NCI-H345 treated with DMSO at 0.1 percent for 48 hours (cell line): ENCODE measurements at regions not wholly inside any gene's neighbourhood (a gene's known extent, or its start where the extent isn't known, plus 50 kb on each side); places are given as distances from the start of the nearest gene placed in this dataset.
A peak's percentile ranks its signal among the peaks of the same experiment; 100 is the strongest.

Source experiments
- DNase-seq: peaks from one replicate; lab custom pipeline; 2025; ENCODE audit not compliant: unreplicated experiment; lab: John Stamatoyannopoulos, UW

- DNase-seq: no peak
Observed at GRCh38 chr18:61679836-61680235, 213.0 kb downstream of the RNF152 start.

- no peak for DNase-seq
Observed at GRCh38 chr18:61677435-61677970, 215.3 kb downstream of the RNF152 start.

DNA sequence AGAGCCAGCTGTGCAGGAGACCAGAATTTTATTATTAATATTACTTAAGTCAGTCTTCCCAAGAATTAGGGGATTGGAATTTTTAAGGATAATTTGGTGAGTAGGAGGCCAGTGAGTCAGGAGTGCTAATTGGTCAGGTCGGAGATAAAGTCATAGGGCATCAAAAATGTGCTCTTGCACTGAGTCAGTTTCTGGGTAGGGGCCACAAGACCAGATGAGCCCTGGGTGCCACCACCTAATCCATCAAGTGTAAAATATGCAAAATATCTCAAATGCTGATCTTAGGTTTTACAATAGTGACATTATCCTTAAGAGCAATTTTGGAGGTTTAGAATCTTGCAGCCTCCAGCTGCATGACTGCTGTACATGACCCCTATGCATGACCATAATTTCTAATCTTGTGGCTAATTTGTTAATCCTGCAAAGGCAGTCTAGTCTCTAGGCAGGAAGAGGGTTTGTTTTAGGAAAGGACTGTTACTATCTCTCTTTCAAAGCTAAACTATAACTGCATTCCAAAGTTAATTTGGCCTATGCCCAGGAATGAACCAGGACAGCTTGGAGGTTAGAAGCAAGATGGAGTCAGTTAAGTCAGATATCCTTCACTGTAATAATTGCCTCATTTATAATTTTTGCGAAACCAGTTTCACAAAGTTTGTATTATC lies 215.9 kb downstream of the RNF152 start:
- no peak for DNase-seq

DNA sequence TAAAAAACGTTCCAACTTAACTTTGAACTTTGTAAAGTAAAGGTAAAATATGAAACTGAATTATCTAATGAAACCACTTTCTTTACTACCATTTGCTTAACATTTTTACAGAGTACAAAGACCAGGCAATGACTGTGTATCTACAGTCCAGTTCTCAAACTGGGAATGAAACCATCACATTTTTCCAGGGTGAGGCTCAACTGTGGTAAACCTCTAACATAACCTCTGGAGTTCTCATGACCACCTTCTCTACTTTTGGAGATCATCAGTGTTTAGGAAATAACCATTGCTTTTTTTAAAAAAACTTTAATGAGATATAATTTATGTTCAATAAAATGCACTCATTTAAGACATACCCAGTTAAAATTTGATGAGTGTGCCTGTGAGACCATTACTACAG lies 223.5 kb downstream of the RNF152 start:
- DNase-seq: no peak

DNA sequence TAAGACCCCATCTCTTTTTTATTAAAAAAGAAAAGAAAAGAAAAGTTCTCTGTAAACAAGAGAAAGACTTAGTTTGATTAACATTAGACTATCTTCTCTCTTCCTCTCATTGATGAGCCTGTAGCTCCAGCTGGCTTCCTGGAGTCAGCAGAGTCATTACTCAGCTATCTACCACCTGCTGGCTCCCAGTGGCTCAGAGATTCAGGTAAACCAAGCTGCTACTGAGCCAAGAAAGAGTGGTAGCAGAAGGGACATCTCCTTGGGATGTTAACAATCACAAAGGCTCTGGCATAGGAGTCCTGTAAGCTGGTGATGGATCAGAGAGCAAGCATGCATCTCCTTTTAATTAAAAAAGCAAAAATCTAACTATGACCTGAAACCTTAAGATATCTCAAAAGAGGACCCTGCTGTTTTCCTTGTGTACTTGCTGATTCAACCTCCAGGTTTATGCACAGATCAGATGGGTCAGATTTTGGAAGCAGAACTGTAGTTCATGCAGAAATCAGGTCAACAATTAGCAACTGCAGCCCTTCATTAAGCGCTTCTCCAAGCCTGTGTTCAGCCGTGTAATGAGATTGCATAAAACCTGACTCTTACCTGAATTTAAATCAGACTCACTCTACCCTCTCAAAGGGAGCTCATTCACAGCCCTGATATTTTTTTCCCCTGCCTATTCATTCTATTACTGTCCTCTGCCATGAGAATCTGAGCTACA lies 225.8 kb downstream of the RNF152 start:
- DNase-seq: no peak

DNA sequence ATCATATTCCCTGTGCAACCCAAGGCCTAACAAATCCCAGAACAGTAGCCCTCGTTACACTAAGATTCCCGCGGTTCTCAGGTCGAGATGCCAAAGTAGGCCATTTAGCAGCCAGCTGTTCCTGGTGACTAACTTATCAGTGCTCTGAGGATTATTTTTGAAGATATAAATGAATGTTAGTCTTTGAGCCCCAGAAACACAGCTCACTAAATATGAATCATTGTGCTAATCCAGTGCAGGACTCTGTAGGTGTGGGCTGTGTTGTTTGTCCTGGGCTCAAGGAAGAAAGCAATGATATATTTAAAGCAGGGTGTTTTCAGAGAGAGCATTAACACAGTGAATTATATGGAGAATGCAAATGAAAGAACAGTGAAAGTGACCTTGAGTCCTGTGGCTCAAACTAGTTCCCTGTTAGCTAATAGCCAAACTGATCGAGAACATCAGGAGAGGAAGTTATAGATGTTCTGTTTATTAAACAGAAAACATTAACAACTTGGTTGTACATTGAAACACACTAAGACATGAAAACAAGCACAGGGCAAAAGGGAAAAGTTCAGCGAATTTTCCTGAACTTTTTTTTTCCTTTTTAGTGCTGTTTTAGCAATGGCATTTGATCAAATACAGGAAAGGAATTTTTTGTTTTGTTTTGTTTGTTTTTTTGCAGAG lies 228.3 kb downstream of the RNF152 start:
- DNase-seq: no peak

DNA sequence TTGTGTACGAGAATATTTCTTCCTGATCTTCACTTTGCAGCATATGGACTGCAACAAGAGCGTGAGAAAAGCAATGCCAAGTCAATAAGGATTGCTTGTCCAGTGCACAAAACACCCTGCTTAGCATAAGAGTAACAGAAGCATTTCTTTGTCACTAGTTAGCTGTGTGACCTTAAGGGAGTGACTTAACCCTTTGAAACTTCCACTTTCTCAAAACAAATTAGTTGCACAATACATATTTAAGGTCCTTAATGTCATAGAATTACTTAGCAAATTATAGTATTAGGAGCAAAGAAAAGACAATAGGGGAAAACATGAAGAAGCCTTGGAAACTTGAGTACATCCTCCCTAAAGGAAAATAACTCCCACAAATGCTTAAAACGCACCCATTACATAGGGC lies 230.1 kb downstream of the RNF152 start:
- DNase-seq: no peak

DNA sequence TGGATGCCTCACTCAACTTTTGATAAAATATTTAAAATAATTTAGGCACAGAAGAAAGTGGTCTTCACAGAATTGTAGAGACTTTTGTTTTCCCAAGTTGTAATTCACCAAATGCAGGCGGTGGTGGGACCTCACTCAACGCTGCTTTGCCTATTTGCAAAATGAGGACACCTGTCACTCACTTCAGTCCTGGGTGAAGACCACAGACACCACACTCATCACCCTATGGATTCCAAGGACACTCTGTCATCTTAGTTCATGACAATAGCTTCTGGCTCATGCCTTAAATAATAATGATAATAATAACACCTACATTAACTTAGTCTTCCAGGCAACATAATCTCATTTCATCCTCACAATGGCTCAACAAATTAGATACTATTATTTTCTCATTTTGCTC lies 234.4 kb downstream of the RNF152 start:
- DNase-seq: no peak

DNA sequence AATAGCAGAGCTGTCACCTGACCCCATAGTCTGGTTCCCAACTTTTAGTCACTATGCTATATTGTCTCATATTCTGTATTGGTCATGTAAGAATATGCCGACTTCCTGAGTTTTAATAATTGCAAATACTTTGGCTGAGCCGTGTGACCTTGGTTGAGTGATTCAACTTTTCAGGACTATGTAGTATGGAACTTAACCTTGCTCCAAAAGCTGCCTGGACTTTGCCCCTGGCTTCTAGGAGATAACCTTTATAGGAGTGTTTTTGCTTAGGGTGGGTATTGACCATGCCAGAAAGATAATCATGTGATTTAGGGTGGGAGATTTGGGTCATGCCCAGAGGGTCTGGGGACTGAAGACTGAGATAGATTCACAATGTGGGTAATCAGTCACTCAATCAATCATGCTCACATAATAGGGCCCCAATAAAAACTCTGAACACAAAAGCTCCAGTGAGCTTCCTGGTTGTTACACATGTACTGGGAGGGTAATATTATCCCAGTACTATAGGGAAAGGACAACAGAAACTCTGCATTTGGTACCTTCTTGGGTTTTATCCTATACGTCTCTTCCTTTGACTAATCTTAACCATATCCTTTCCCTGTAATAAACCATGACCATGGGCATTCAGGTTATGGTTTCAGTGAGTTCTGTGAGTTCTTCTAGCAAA lies 235.6 kb downstream of the RNF152 start:
- no peak for DNase-seq

- DNase-seq: no peak
Observed at GRCh38 chr18:61655630-61656029, 237.2 kb downstream of the RNF152 start.

GRCh38 chr18:61653823-61654551 lies 238.8 kb downstream of the RNF152 start:
- no peak for DNase-seq

GRCh38 chr18:61651880-61652268 lies 240.9 kb downstream of the RNF152 start:
- peak; percentile 8 for DNase-seq

DNA sequence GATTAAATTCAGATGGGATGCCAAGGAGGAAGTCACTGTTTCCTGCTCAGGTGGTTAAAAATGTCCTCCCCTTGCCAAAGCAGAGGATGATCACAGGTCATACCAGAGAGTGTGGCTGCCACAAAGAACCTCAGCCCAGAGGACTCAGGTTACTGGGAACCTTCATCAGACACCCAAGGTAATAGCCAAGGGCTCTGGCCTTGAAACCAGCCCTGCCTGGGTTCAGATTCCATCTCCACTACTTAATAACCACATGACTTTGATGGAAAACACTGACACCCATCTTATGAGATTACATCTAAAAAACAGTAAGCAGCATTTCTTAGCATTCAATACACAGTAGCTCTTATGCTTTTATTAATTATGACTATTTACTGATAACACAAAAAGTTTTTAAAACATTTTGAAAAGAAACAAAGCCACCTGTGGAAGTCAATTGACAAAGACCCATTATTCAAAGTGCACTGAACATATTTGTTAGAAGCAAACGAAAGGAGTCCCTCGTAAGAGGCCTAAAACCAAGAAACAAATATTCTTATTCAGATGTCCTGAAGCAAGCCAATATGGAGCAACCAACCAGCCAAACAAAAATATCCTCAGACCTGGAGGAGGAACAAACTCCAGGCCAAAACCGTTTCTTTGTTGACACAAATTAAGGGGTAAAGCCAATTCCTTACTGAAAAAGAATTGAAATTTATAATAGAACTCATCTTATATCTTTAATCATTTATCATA lies 241.5 kb downstream of the RNF152 start:
- DNase-seq: no peak

DNA sequence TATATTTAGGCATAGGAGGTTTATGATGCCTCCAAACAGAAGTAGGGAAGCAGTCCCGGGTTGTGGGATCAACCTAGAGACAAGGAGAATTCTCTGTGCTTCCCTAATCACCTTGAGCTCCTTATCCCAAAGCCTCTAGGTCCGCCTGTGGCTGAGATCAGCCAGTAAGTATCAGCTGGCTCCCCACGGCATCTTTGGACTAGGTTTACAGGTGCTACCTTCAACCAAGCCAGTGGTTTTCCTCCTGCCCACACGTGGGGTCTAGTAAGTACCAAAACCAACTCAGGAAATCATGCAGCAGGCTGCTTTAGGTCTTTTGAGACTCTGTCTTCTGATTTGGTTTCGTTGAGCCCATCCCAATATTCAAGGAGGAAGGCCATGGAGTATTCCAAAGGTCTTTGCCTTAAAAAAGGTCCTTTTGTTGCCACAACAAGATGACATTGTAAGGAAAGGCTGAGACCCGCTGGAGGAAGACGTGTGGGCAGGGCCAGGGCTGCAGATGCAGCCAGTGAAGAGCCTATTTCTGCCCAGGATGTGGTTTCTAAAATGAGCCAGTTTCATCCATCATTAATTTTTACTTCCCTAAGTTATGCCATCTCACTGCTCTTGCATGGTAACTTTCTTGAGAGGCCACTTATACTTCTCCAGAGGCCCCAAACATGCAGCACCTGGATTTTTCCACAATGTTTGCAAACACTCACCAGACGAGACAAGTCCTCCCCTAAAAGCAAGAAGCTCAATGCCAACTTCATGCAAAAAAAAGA lies 248.7 kb downstream of the RNF152 start:
- DNase-seq: no peak

DNA sequence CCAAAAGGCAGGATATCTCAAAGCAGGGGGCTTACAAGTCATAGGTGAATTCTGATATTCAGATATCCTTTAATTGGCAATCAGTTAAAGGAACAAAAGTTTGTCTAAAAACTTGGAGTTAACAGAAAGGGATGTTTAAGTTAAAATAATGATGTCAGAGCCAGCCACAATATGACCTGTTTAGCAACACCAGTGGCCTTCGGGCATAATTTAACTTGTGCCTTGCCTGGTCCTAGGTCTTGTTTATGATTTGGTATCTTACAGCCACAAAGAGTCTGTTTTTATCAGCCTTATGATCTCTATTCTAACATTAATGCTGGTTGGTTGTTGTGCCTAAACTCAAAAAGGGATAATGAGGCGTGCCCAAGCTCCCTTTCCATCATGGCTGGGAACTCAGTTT lies 252.9 kb downstream of the RNF152 start:
- DNase-seq: no peak

GRCh38 chr18:61637905-61638595 lies 254.8 kb downstream of the RNF152 start:
- DNase-seq: no peak

DNA sequence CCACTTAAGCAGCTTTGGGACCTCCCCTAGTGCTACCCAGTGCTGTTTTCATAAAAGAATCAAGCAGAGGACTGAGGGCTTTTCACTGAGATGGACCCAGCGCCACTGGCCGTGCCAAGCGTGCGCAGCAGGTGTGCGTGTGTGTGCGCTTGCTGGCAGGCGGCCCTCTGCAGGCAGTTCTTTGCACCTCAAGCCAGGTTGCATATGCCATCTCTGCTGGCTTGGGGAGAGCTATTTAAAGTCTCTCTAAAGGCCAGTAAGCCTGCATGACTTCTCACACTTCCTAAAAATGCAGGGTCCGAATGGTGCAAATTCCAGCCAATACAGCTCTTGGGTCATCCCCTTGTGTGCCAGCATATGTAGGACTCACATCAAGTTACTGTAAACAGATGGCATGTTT lies 255.5 kb downstream of the RNF152 start:
- peak; percentile 69 for DNase-seq

GRCh38 chr18:61635901-61636528 lies 256.8 kb downstream of the RNF152 start:
- DNase-seq: peak; percentile 73
